ENCODE measurements at regions not wholly inside any gene's neighbourhood (a gene's known extent, or its start where the extent isn't known, plus 50 kb on each side); places are given as distances from the start of the nearest gene placed in this dataset.

DNA sequence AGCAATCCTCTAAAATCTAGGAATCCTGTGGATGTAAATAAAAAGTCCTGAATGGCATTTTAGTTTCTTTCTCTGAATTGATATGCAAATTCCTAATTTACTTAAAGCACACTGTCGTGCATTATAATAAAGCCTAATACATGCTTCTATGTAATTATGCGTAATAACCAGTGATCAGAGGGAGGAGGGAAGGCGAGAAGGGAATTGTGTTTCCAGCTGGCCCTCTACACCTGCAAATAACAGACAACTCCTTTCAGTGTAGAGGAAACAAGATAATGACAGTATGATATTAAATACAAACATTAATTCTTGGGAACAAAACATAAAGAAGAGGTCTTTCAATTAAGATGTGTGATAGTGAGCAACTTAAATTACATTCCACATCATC is 419.6 kb upstream of the LCORL start:
- no peaks in the 10 kb centered on the region; the same call in none of the 2 replicates for H3K9me3 ChIP-seq (ENCODE audit: control insufficient read depth, insufficient read depth, low read length)
- TF ChIP-seq, protein P1, sequence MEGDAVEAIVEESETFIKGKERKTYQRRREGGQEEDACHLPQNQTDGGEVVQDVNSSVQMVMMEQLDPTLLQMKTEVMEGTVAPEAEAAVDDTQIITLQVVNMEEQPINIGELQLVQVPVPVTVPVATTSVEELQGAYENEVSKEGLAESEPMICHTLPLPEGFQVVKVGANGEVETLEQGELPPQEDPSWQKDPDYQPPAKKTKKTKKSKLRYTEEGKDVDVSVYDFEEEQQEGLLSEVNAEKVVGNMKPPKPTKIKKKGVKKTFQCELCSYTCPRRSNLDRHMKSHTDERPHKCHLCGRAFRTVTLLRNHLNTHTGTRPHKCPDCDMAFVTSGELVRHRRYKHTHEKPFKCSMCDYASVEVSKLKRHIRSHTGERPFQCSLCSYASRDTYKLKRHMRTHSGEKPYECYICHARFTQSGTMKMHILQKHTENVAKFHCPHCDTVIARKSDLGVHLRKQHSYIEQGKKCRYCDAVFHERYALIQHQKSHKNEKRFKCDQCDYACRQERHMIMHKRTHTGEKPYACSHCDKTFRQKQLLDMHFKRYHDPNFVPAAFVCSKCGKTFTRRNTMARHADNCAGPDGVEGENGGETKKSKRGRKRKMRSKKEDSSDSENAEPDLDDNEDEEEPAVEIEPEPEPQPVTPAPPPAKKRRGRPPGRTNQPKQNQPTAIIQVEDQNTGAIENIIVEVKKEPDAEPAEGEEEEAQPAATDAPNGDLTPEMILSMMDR (IDR thresholded peaks at IDR 0.05; ENCODE audit: low read depth, low read length): no peak
- H3K27me3 ChIP-seq (ENCODE audit: control insufficient read depth, insufficient read depth, low read length): no peaks in the 10 kb centered on the region
- POLR2A ChIA-PET: no interaction called here
- no peak overlapping the region for H3K27ac ChIP-seq (ENCODE audit: low read depth, low read length)
- DNase-seq (ENCODE audit: low read depth, low spot score): no peak
- CTCF ChIA-PET: no interaction called here
- no peak overlapping the region for H3K4me3 ChIP-seq (ENCODE audit: low read depth, low read length)

DNA sequence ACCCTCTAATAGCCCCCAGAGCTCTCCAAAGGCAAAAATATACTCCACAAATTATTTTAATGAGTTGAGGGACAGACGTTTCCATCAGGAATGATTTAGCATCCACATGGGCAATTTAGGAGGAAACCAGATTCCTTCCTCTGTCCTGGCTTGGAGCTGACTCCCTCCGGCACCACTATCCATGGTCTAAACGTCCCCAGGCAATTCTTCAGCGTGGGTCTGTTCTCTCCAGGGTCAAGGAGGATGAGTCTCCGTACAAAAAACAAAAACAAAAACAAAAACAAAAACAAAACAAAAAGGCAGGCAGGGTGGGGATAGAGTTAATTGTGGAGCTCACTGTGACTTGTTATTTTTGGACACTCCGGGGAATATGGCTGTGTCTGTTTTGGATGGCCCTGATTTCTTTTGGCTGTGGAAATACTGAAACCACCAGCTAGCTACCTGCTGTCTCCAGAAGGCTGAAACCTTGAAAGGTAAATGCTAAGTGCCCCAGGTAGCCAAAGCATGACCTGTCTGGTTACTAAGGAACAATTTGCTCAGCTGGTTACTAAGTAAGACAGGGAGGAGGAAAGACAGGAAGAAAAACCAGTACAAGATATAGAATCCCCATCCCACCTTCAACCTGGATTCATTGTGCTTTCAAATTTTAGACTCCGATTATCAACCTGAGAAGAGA is 419.1 kb upstream of the LCORL start:
- TF ChIP-seq, protein P1 (IDR thresholded peaks at IDR 0.05; ENCODE audit: low read depth, low read length): no peak
- no peak overlapping the region for H3K27ac ChIP-seq (ENCODE audit: low read depth, low read length)
- ChIA-PET CTCF (no interaction called here), POLR2A (no interaction called here)
- H3K27me3 ChIP-seq (ENCODE audit: control insufficient read depth, insufficient read depth, low read length): no peaks in the 10 kb centered on the region
- no peaks in the 10 kb centered on the region; the same call in none of the 2 replicates for H3K9me3 ChIP-seq (ENCODE audit: control insufficient read depth, insufficient read depth, low read length)
- H3K4me3 ChIP-seq (ENCODE audit: low read depth, low read length): no peak overlapping the region
- no peak for DNase-seq (ENCODE audit: low read depth, low spot score)

DNA sequence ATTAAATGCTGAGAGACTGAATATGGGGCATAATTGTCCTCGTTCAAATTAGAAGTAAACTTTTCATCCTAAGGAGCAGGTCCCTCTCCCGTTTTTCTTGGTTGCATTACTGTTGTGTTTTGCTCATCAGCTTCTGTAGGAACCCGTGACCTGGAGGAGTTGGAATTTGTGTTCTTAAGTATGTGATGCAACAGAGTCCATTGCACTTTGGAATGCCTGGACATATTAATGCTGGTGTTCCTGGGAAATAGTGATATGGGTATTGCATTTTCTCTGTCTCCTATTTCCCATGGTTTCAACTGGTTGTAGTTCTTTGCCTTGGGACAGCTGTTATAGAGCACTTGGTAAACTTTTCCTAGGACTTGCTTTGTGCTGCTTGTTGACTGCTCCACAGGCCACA is 417.8 kb upstream of the LCORL start:
- Histone ChIP-seq H3K4me3 (ENCODE audit: low read depth, low read length) (no peak overlapping the region), H3K27me3 (ENCODE audit: control insufficient read depth, insufficient read depth, low read length) (no peaks in the 10 kb centered on the region), H3K27ac (ENCODE audit: low read depth, low read length) (no peak overlapping the region), H3K9me3 (ENCODE audit: control insufficient read depth, insufficient read depth, low read length) (no peaks in the 10 kb centered on the region; the same call in none of the 2 replicates)
- ChIA-PET POLR2A (no interaction called here), CTCF (no interaction called here)
- TF ChIP-seq, protein P1 (IDR thresholded peaks at IDR 0.05; ENCODE audit: low read depth, low read length): no peak
- DNase-seq (ENCODE audit: low read depth, low spot score): no peak

DNA sequence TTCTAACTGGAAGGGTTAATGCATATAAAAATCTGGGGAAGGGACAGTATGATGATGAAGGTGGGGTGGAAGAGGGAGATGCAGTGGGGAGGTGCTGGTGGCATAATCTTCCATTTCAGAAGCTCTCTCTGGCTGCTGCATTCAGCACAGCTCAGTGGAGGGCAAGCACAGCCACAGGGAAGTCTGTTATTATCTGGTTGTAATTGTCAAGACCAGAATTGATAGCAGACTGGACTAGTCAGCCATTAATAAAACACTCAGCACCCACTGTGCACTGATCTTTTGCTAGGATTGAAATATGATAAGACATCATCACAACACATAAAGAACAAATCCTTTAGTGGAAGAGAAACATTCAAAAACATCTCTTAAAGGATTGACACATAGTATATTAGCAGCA is 414.2 kb upstream of the LCORL start:
- Histone ChIP-seq H3K9me3 (ENCODE audit: control insufficient read depth, insufficient read depth, low read length) (no peaks in the 10 kb centered on the region; the same call in none of the 2 replicates), H3K4me3 (ENCODE audit: low read depth, low read length) (no peak overlapping the region), H3K27ac (ENCODE audit: low read depth, low read length) (no peak overlapping the region), H3K27me3 (ENCODE audit: control insufficient read depth, insufficient read depth, low read length) (no peaks in the 10 kb centered on the region)
- POLR2A ChIA-PET: no interaction called here
- DNase-seq (ENCODE audit: low read depth, low spot score): no peak
- TF ChIP-seq, protein P1 (IDR thresholded peaks at IDR 0.05; ENCODE audit: low read depth, low read length): no peak
- CTCF ChIA-PET: no interaction called here

DNA sequence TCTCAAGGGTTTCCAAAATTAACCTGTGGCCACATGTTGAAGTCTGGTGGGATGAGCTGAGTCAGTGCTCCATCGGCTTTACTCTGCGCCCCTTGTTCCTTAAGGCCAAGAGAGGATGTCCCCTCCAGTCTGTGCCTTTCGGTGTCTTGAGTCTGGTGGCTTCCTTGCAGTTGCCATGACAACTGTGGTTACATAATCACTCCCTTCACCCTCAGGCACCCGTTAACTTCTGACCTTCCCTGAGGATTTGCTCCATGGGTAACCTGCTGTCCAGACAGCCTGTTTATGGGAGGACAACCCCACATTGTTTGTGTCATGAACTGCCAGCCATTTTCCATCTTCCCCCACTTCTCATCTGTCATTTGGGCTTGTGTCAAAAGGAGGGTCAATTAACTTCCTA is 401.1 kb upstream of the LCORL start:
- H3K4me3 ChIP-seq (ENCODE audit: low read depth, low read length): no peak overlapping the region
- no peak for DNase-seq (ENCODE audit: low read depth, low spot score)
- POLR2A ChIA-PET: no interaction called here
- CTCF ChIA-PET: no interaction called here
- no peaks in the 10 kb centered on the region for H3K27me3 ChIP-seq (ENCODE audit: control insufficient read depth, insufficient read depth, low read length)
- H3K9me3 ChIP-seq (ENCODE audit: control insufficient read depth, insufficient read depth, low read length): peaks cover 12% of the 10 kb centered on the region
- no peak overlapping the region for H3K27ac ChIP-seq (ENCODE audit: low read depth, low read length)
- TF ChIP-seq, protein P1 (IDR thresholded peaks at IDR 0.05; ENCODE audit: low read depth, low read length): no peak
